GM19397 (cell line): ENCODE measurements at regions not wholly inside any gene's neighbourhood (a gene's known extent, or its start where the extent isn't known, plus 50 kb on each side); places are given as distances from the start of the nearest gene placed in this dataset.

Source experiments
- ATAC-seq: cut with Tn5 transposase; IDR thresholded peaks from one replicate; pipeline ENCODE4 v1.9.1; 2021; ENCODE audit warnings: mild to moderate bottlenecking, moderate library complexity; ENCODE audit not compliant: unreplicated experiment

GRCh38 chr16:31700530-31701388 lies 172.8 kb upstream of the ZNF267 start:
- peak; percentile 81 for ATAC-seq

GRCh38 chr16:31701734-31702133 lies 171.9 kb upstream of the ZNF267 start:
- no peak for ATAC-seq

- ATAC-seq, result no peak
Measured at GRCh38 chr16:31702796-31703195, 170.8 kb upstream of the ZNF267 start.

DNA sequence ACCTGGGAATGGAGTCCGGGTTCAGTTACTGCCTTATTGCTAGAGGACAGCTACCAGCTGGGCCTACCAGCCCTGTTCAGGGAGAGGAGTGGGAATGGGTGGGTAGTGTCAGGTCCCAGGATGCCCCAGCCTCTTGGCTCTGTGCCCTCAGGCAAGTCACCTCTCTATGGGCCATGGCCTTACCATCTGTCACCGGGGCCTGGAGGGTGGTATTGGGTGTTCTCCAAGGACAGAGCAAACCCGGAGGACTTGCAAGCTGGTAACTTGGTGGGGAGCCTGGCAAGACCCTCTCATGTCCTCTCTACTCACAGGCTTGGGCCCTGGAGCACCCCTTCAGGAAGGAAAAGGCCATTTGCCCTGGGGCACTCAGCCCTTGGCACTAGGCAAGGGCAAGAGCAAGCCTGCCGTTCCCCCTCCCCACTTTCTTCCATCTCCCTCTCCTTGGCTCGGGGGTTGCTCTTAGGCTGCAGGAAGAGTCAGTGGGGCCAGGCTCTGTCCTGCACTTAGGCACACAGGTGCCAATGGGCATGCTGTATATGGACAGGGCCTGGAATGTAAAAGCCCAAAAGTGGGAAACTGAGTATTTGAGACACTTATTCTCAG lies 170.0 kb upstream of the ZNF267 start:
- no peak for ATAC-seq

- no peak for ATAC-seq
Measured at GRCh38 chr16:31704138-31704537, 169.5 kb upstream of the ZNF267 start.

GRCh38 chr16:31705371-31705770 lies 168.2 kb upstream of the ZNF267 start:
- no peak for ATAC-seq

DNA sequence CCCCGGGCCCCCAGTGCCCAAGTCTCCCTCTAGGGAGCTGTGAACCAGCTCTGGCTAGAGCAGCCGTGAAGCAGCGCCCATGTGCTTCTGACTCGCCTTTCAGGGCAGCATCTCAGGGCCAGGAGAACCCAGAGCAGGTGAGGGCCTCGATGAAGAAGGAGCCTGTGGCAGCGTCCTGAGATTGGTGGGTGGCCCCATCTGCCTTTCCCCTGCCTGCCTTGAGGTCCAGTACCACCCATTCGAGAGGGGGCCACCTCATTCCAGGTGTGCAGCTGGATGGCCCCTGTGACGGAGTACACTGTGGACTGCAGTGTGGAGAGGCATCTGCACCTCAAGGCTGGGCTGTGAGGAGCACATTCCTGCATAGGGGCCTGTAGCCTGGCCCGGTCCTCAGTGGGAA lies 167.3 kb upstream of the ZNF267 start:
- no peak for ATAC-seq

- no peak for ATAC-seq
Measured at GRCh38 chr16:31706925-31707324, 166.7 kb upstream of the ZNF267 start.

- ATAC-seq, result no peak
Measured at GRCh38 chr16:31707743-31708335, 165.8 kb upstream of the ZNF267 start.

DNA sequence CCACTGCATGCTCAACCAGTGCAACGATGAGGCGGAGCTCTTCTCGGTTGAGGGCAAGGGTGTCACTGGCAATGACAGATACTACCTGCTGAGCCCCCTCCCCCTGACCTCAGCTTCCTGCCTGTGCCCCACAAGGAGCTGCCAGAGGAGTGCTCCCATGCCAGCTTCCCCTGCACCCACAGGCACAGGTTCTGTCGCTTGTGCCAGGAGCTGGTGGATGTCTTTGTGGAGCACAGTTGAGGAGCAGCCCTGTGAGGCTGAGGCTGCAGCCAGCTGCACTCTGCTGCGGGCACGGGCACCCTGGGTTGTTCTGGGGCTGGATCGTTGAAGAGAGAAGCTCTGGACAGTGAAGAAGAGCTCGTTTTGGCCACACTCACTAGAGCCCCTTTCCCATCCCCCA lies 165.3 kb upstream of the ZNF267 start:
- ATAC-seq, result no peak

GRCh38 chr16:31709181-31709580 lies 164.4 kb upstream of the ZNF267 start:
- no peak for ATAC-seq

- no peak for ATAC-seq
Measured at GRCh38 chr16:31710134-31710533, 163.5 kb upstream of the ZNF267 start.

GRCh38 chr16:31710880-31711279 lies 162.7 kb upstream of the ZNF267 start:
- ATAC-seq, result no peak

- ATAC-seq, result no peak
Measured at GRCh38 chr16:31711344-31711845, 162.2 kb upstream of the ZNF267 start.

DNA sequence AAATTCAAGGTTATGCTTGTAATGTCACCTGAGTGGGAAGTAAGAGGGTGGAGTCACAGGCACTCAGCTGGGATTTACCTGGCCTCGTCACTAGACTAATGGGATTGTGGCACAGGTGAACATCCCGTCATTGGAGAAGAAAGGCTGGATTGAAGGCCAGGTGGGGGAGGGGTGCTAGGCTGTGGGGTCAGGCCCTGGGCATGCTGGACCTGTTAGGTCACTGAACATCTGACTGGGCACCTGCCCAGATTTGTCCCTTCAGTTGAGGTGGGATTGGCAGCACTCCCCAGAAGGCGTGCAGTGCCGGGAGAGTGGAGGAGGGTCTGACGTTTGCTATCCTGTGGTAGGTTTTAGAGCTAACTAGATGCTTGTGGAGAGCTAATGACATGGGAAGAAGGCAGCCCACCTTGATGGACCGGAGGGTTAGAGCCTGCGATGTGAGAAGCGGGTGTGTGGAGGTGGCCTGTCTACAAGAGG lies 161.5 kb upstream of the ZNF267 start:
- ATAC-seq, result no peak

GRCh38 chr16:31713071-31713944 lies 160.3 kb upstream of the ZNF267 start:
- peak; percentile 90 for ATAC-seq

DNA sequence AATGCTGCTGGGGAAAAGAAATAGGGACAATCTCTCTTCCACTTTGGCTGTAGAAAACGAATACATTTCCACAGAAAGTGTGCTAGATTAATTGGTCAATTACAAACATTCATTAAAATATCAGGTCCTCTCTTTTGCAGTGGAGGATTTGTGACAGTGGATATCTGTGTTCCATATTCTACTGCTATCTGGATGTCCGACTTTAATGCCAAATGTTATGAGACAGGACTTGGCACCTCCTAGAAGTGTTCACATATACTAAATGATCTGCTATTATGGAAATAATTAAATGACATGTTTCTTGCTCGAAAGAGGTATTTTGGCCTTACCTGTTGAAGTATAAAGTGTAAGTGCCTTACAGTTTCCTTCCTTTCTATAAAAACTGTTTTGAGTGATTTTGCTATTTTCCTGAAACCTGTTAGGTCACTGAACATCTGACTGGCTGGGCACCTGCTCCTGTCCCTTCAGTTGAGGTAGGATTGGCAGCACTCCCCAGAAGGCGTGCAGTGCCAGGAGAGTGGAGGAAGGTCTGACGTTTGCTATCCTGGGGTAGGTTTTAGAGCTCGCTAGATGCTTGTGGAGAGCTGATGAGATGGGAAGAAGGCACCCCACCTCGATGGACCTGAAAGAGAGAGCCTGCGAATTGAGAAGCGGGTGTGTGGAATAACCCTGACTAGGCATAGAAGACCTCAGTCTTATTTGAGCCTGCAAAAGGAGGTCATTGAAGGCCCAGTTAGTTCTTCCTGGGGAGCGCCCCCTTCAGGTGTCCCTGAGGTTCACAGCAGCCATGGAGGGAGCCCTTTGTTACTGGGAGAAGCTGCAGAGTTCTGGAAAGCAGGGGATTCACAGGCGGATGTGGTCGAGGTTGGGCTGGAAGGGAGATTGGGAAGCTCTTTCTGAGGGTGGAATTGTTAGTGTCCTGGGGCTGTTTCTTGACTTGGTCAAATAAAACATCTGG lies 159.4 kb upstream of the ZNF267 start:
- ATAC-seq, result no peak

DNA sequence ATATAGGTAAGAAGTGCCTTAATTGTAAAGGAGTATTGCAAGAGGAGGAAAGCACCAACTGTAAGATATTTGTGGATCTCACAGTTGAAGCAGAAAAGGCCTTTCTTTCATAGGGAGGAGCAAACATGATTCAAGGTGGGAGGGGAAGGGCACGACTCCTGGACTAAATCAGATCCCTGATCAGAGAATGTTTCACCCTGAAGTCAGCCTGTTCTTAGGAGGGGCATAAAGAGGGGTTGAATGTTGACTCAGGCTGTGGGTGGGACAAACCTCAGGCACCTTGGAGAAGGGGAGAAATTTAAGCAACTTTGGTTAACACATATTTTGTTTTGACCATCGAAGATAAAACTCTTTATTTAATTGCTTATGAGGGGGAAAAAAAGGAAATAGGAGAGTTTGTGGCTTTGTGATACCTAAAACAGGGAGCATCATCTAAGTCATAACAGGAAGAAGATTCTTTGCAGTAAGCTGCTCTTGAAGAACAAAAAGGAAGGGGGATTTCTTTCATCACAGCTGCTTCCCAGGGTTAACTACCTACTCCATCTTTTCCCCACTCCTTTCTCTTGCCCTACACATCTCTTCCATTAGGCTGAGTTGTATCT lies 158.6 kb upstream of the ZNF267 start:
- no peak for ATAC-seq

GRCh38 chr16:31715915-31716314 lies 157.7 kb upstream of the ZNF267 start:
- ATAC-seq, result no peak
